Activated naive CD8-positive, alpha-beta T cell treated with anti-CD3 and anti-CD28 coated beads, Interleukin-2, amount 50 U/mL, for 24 hours (primary cell): ENCODE measurements at regions not wholly inside any gene's neighbourhood (a gene's known extent, or its start where the extent isn't known, plus 50 kb on each side); places are given as distances from the start of the nearest gene placed in this dataset.
"Not testable (repeated sequence)": the region's sequence is repeated elsewhere in the genome, so short reads cannot be mapped to it uniquely, and the experiment has no call there.

ENCODE experiments used
- ATAC-seq: fragments of 150-1000 bp; cut with Tn5 transposase; one replicate; pipeline ENCODE4 v1.10.0; 2021
- DNase-seq: peaks from one replicate; pipeline ENCODE4 v3.0.0; 2021
- H3K27ac Mint-ChIP-seq: one replicate; pipeline ENCODE4 v1.8.0; 2021; ENCODE audit warnings: mild to moderate bottlenecking, mixed read lengths
- H3K27me3 Mint-ChIP-seq: one replicate; pipeline ENCODE4 v1.8.0; 2021; ENCODE audit warnings: mixed read lengths
- H3K36me3 Mint-ChIP-seq: one replicate; pipeline ENCODE4 v1.8.0; 2021; ENCODE audit warnings: low read depth, mixed read lengths
- H3K4me1 Mint-ChIP-seq: one replicate; pipeline ENCODE4 v1.8.0; 2021; ENCODE audit warnings: mixed read lengths
- H3K4me3 Mint-ChIP-seq: one replicate; pipeline ENCODE4 v1.8.0; 2021; ENCODE audit warnings: mild to moderate bottlenecking, moderate library complexity, mixed read lengths
- H3K9me3 Mint-ChIP-seq: one replicate; pipeline ENCODE4 v1.8.0; 2021; ENCODE audit warnings: mixed read lengths

DNA sequence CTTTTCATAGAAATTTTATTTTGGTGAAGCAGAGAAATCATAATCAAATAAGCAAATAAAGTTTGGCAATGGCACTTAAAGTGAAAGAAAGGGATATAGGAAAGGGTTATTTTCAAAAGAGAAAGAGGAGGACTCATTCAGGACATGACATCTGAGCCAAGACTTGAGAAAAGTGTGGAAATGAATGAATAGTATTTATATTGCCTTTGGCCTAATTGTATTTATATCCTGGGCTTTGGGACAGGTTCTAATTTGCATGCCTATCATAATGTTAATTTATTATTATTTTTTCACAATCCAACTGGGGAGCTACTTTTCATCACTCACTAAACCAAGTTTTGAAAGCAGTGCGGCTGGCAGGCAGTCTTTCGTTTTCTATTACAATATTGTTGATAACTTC lies 376.8 kb downstream of the HGF start:
- no peaks in the 10 kb centered on the region for H3K27me3 Mint-ChIP-seq
- H3K36me3 Mint-ChIP-seq, result no peaks in the 10 kb centered on the region
- no peak overlapping the region for H3K4me3 Mint-ChIP-seq
- H3K27ac Mint-ChIP-seq, result no peak overlapping the region
- DNase-seq, result no peak
- no peaks in the 10 kb centered on the region for H3K4me1 Mint-ChIP-seq
- H3K9me3 Mint-ChIP-seq, result no peaks in the 10 kb centered on the region
- no peak for ATAC-seq

DNA sequence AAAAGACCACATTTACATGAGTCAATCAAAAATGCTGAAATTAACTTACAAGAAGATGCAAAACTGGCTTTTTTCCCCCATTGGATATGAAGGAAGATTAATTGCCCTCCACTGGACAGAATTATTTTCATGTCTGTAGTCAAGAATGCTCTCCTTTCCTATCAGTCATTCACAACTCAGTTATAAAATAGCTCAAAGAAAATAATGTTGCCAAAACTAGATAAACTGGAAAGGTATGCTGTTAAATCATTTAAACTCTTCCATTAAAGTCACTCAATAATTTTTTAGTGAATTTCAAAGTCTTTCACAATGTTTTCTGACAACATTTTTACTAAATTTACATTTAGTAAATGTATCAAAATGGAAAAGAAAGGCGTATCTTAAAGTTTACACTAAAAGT lies 384.5 kb downstream of the HGF start:
- DNase-seq (no peak), ATAC-seq (no peak)
- H3K36me3 Mint-ChIP-seq, result no peaks in the 10 kb centered on the region
- no peak overlapping the region for H3K27ac Mint-ChIP-seq
- H3K4me3 Mint-ChIP-seq, result no peak overlapping the region
- H3K27me3 Mint-ChIP-seq, result no peaks in the 10 kb centered on the region
- H3K4me1 Mint-ChIP-seq, result no peaks in the 10 kb centered on the region
- H3K9me3 Mint-ChIP-seq, result peaks cover 7% of the 10 kb centered on the region

DNA sequence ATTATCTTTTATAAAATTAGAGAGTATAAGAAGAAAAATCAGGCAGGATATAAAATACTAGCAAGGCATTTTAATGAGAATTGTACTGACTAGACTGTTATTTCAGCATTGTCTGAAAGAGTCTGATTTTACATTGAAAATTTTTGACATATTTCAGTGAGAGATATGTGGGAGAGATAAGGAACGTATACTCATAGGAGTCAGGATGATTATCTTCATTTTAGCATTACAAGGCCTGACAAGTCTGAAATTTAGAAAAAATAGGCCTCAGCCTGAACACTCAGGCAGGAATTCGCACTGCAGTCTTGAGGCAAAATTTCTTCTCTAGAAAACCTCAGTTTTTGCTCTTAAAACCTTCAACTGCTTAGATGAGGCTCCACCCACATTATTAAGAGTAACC lies 386.0 kb downstream of the HGF start:
- H3K27ac Mint-ChIP-seq, result no peak overlapping the region
- no peaks in the 10 kb centered on the region for H3K27me3 Mint-ChIP-seq
- DNase-seq (no peak), ATAC-seq (no peak)
- no peak overlapping the region for H3K4me3 Mint-ChIP-seq
- no peaks in the 10 kb centered on the region for H3K4me1 Mint-ChIP-seq
- H3K36me3 Mint-ChIP-seq, result no peaks in the 10 kb centered on the region
- H3K9me3 Mint-ChIP-seq, result peaks cover 7% of the 10 kb centered on the region

DNA sequence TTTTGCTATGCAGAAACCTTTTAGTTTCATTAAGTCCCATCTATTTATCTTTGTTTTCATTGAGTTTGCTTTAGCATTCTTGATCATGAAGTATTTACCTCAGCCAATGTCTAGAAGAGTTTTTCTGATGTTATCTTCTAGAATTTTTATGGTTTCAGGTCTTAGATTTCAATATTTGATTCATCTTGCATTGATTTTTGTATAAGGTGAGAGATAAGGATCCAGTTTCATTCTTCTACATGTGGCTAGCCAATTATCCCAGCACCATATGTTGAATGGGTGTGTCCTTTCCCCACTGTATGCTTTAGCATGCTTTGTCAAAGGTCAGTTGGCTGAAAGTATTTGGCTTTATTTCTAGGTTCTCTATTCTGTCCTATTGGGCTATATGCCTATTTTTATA lies 395.2 kb downstream of the HGF start:
- H3K27me3 Mint-ChIP-seq, ATAC-seq, H3K27ac Mint-ChIP-seq, H3K9me3 Mint-ChIP-seq, H3K36me3 Mint-ChIP-seq, H3K4me1 Mint-ChIP-seq, H3K4me3 Mint-ChIP-seq, DNase-seq: not testable (repeated sequence)

DNA sequence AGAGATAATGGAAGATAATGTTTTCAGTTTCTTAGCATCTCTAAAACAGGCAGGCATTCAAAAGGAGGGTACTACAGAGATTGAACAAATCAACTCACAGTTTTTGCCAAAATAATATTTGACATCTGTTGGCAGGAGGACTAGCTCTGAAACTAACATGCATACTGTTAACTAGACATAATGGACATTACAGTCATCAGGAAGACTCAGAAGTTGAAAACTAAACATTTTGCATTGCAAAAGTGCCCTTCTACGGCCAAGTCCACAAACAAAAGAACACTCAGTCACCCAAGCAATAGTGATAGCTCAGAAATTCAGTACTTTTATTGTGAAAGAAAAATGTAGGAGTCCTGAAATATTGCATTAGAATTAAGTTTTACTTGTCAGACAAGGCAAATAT lies 399.0 kb downstream of the HGF start:
- Mint-ChIP-seq H3K9me3 (peaks cover 4% of the 10 kb centered on the region), H3K4me1 (no peaks in the 10 kb centered on the region), H3K27me3 (no peaks in the 10 kb centered on the region), H3K4me3 (no peak overlapping the region), H3K27ac (no peak overlapping the region), H3K36me3 (no peaks in the 10 kb centered on the region)
- ATAC-seq, result no peak
- DNase-seq, result no peak

DNA sequence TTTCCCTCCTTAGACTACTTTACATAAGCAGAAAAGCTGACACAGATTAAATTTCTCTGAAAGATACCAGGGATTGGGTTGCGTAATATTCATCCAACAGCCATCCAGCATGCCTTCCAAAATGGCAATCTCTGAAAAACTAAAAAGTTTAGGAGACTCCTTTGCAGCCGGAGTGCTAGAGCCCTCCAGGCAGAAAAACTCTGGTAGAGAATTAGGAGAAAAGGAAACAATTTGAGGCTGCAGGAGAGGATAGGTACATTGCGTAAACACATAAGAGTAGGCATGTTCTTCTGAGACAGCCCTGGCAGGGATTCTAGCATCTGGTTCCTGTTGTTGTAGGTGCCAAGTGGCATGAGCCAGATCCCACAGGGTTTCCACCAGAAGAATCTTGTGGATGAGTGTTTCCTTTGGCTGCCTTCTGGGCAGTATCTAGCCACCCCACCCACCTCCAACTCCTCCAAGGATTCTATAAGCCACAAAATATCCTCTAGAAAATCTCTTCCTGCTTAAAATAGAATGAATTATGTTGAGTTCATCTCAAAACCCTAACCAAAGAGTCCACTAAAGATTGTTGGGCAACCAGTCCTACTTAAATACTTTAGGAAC lies 402.4 kb downstream of the HGF start:
- ATAC-seq (no peak), DNase-seq (no peak)
- H3K9me3 Mint-ChIP-seq, result peaks cover 4% of the 10 kb centered on the region
- no peaks in the 10 kb centered on the region for H3K4me1 Mint-ChIP-seq
- H3K4me3 Mint-ChIP-seq, result no peak overlapping the region
- H3K27ac Mint-ChIP-seq, result no peak overlapping the region
- H3K27me3 Mint-ChIP-seq, result no peaks in the 10 kb centered on the region
- no peaks in the 10 kb centered on the region for H3K36me3 Mint-ChIP-seq

DNA sequence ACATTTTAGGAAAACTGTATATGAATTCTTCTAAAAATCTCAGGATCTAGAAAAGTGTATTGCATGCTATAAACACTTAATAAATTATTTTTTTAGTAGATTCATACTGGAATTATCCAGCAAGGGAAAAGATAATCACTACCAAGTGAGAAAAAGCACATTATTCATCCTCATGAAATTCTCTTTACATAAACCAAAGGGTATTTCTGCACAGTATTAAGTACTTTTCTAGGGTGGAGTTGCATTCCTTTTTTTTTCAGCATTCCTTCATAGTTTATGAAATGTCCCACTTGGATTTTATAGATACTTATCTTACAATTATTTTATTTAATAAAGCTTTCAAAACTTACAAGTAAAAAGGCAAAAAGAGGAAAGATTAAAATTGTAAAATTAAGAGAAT lies 403.3 kb downstream of the HGF start:
- no peak overlapping the region for H3K27ac Mint-ChIP-seq
- DNase-seq (no peak), ATAC-seq (no peak)
- no peaks in the 10 kb centered on the region for H3K4me1 Mint-ChIP-seq
- peaks cover 4% of the 10 kb centered on the region for H3K9me3 Mint-ChIP-seq
- H3K27me3 Mint-ChIP-seq, result no peaks in the 10 kb centered on the region
- no peaks in the 10 kb centered on the region for H3K36me3 Mint-ChIP-seq
- H3K4me3 Mint-ChIP-seq, result no peak overlapping the region

DNA sequence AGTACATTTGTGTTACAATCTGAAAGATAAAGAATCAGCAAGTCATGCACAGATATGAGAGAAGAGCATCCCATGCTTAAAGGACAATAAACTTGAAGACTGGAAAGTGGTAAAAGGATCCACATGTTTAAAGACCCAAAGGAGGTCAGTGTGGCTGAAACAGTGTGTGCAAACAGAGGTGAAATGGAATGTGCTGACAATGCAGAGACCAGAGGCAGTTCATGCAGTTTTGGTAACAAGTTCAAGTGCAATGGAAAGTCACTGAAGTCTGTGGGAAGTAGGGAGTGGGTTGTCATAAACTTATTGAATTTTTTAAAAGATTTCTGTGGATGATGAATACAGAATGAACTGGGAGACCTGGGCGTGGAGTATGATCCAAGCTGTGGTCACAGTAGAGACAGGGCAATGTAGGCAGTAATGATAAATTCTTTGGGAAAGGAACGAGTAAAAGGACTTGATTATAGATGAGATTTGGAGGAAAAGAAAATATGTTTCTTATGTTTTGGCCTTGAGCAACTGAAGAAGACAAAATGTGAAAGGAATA lies 408.0 kb downstream of the HGF start:
- ATAC-seq, result no peak
- H3K4me1 Mint-ChIP-seq, result no peaks in the 10 kb centered on the region

DNA sequence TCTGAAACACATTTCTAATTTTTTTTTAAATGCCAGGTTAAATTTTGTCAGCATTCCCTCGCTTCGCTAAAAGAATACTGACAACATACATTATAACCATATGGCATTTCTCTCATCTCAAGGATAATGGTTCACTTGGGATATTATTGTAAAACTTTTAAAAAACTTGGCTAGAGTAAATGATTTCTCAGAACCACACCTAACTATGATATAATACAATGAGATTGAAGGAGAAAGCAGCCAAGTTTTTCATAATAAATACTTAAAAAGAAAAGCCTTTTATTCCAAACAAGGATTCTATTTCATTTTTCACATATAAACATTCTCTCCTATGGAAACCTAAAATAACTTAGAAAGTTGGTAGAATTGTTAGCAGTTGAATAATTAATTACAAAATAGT lies 413.9 kb downstream of the HGF start:
- ATAC-seq, result no peak
- H3K4me1 Mint-ChIP-seq, result no peaks in the 10 kb centered on the region
- H3K36me3 Mint-ChIP-seq, result no peaks in the 10 kb centered on the region
- H3K27me3 Mint-ChIP-seq, result no peaks in the 10 kb centered on the region
- peaks cover 12% of the 10 kb centered on the region for H3K9me3 Mint-ChIP-seq
- no peak overlapping the region for H3K4me3 Mint-ChIP-seq
- DNase-seq, result no peak
- no peak overlapping the region for H3K27ac Mint-ChIP-seq

More for the DNA sequence above, 408.0 kb downstream of the HGF start:
- DNase-seq, result no peak
- no peak overlapping the region for H3K27ac Mint-ChIP-seq
- peaks cover 5% of the 10 kb centered on the region for H3K9me3 Mint-ChIP-seq
- H3K4me3 Mint-ChIP-seq, result no peak overlapping the region
- no peaks in the 10 kb centered on the region for H3K36me3 Mint-ChIP-seq
- no peaks in the 10 kb centered on the region for H3K27me3 Mint-ChIP-seq

DNA sequence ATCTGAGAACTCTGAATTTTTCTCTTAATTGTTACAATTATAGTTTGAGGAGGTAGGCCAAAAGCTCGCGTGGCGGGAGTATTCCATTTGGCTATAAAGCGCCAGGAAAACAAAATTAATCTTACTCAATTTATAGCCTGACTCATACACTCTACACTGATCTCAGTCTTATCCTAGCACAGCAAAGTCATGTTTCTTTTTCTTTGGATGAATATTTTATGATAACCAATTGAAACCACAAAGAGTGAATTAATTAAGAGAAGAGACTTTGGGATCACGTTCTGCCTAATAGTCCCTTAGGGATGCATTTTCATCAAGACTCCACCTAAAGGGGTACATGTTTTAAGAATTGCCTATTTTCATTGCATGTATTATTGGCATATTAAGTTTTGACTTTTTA lies 420.8 kb downstream of the HGF start:
- Mint-ChIP-seq H3K9me3 (peaks cover 7% of the 10 kb centered on the region), H3K27ac (no peak overlapping the region), H3K36me3 (no peaks in the 10 kb centered on the region), H3K4me3 (no peak overlapping the region), H3K4me1 (no peaks in the 10 kb centered on the region), H3K27me3 (no peaks in the 10 kb centered on the region)
- ATAC-seq (no peak), DNase-seq (no peak)

DNA sequence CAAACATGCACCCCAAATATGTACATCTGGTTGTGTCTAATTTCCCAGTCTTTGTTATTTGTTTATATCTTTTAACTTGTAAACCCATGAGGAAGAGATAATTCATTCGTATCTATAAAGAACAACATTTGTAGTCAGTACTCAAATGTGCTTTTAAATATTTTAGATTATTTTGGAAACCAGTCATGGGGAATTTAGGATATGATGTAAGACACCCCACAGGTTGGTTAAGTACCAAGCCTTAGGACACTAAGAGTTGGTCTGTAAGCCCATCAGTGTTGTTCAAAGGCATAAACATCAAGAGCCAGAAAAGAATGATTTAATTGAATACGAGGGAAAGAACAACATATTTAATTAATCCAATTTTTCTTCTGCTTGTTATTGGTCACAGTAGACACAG lies 421.1 kb upstream of the SEMA3C start:
- no peak overlapping the region for H3K27ac Mint-ChIP-seq
- no peaks in the 10 kb centered on the region for H3K27me3 Mint-ChIP-seq
- H3K36me3 Mint-ChIP-seq, result no peaks in the 10 kb centered on the region
- H3K4me1 Mint-ChIP-seq, result no peaks in the 10 kb centered on the region
- H3K4me3 Mint-ChIP-seq, result no peak overlapping the region
- DNase-seq (no peak), ATAC-seq (no peak)
- H3K9me3 Mint-ChIP-seq, result peaks cover 2% of the 10 kb centered on the region

DNA sequence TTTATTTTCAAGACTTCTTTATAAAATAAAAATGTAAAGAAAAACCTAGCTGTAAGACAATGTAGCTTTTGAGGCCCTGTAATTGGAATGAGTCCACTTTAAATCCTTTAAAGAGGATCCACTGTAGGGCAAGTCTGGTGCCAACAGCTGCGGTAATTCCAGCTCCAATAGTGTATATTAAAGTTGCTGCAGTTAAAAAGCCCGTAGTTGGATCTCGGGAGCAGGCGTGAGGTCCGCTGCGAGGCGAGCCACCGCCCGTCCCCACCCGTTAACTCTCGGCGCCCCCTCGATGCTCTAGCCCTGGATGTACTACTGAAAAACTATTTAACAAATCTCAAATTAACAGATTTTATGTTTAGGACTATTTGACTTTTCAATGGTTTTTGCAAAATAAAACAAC lies 414.7 kb upstream of the SEMA3C start:
- ATAC-seq (no peak), DNase-seq (no peak)
- H3K27me3 Mint-ChIP-seq, result no peaks in the 10 kb centered on the region
- H3K27ac Mint-ChIP-seq, result no peak overlapping the region
- no peaks in the 10 kb centered on the region for H3K36me3 Mint-ChIP-seq
- H3K4me1 Mint-ChIP-seq, result no peaks in the 10 kb centered on the region
- H3K9me3 Mint-ChIP-seq, result peaks cover 5% of the 10 kb centered on the region
- H3K4me3 Mint-ChIP-seq, result no peak overlapping the region

DNA sequence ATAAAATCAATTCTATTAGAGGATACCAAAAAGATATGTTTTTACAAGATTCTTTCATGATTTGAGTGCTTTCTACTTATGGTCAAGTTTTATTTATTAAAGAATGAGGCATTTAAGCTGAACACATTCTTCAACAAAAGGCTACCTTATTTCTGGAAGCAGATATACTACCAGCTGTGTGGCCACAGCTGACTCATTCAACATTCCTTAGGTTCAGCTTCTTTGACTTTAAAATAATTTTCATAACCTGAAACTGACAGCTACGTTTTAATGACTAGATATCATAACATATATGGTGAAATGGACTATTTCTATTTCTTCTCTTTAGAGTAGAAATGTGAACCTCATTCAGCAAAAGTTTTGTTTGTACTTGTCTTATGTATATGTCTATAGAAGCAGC lies 414.2 kb upstream of the SEMA3C start:
- Mint-ChIP-seq H3K36me3 (no peaks in the 10 kb centered on the region), H3K27me3 (no peaks in the 10 kb centered on the region), H3K4me1 (no peaks in the 10 kb centered on the region), H3K27ac (no peak overlapping the region), H3K4me3 (no peak overlapping the region), H3K9me3 (peaks cover 5% of the 10 kb centered on the region)
- DNase-seq (no peak), ATAC-seq (no peak)

DNA sequence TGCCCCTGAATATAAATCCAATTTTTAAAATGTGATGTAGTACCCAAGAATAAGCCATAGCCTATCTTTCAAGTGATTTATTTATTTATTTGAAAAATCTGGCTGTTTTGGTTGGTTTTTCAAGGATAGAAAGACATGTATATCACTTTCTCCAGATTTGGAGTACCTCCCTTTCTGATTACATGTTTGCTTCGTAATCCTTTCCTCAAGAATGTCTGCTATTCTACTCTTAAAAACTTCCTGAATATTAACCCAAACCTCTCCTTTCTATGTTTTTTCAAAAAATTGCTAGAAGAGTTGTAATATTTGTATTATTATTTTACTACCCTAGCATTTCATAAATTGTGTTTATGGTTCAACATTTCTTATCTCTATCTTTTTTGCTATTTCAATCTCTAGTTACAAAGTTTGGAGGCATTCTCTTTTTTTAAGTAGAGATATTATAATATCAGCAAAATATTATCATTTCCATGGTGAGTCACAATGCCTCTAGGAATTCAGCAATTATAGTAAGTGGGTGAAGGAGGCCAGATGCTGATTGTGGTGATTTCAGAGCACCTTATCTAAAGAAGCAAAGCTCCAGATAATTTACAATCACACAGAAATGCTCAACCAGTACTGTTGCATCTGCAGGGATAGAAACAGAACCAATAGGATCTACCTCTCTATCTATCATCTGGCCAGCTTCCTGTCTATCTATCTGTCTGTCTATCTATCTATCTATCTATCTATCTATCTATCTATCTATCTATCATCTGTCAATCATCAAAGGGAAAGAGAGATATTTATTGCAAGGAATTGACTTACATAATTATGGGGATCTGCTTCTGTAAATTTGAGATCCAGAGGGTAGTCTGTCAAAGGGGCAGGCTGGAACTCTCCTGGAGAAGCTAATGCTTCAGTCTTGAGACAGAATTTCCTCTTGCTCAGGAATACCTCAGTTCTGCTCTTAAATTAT lies 412.5 kb upstream of the SEMA3C start:
- no peak overlapping the region for H3K27ac Mint-ChIP-seq
- H3K9me3 Mint-ChIP-seq, result peaks cover 5% of the 10 kb centered on the region
- no peak for ATAC-seq
- no peak overlapping the region for H3K4me3 Mint-ChIP-seq
- no peak for DNase-seq
- H3K27me3 Mint-ChIP-seq, result no peaks in the 10 kb centered on the region
- H3K36me3 Mint-ChIP-seq, result no peaks in the 10 kb centered on the region
- H3K4me1 Mint-ChIP-seq, result no peaks in the 10 kb centered on the region

DNA sequence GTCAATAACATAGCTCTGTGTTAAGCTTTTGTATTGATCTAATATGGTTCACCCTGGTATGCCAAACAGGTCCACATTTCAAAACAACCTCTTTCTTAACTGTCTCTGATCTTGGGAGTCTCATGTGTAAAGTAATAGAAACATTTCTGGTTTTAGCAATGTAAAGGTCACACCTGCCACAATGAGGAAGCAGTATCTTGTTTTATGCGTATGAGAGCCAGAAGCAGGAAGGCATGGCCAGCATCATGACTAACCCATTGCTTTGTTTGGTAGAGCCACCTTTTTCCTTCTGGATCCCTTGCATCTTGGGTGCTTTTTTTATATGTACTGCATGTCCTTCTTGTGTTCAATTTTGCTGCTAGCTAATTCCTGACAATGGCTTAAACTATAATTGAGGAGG lies 411.3 kb upstream of the SEMA3C start:
- ATAC-seq (no peak), DNase-seq (no peak)
- H3K4me1 Mint-ChIP-seq, result no peaks in the 10 kb centered on the region
- H3K36me3 Mint-ChIP-seq, result no peaks in the 10 kb centered on the region
- no peaks in the 10 kb centered on the region for H3K27me3 Mint-ChIP-seq
- H3K4me3 Mint-ChIP-seq, result no peak overlapping the region
- no peak overlapping the region for H3K27ac Mint-ChIP-seq
- H3K9me3 Mint-ChIP-seq, result peaks cover 5% of the 10 kb centered on the region
